NCI-H460 (cell line): ENCODE measurements at regions not wholly inside any gene's neighbourhood (a gene's known extent, or its start where the extent isn't known, plus 50 kb on each side); places are given as distances from the start of the nearest gene placed in this dataset.

Source experiments
- DNase-seq: peaks from one replicate; pipeline ENCODE4 v3.0.0-alpha.2; 2016; ENCODE audit warnings: low read depth; ENCODE audit errors: extremely low read depth

- DNase-seq: no peak
These were observed 122.9 kb downstream of the DMRTA2 start for GRCh38 chr1:50300297-50300696.

- no peak for DNase-seq
These were observed 127.7 kb downstream of the DMRTA2 start for GRCh38 chr1:50295566-50295965.

- no peak for DNase-seq
These were observed 131.0 kb downstream of the DMRTA2 start for GRCh38 chr1:50292276-50292675.

GRCh38 chr1:50289495-50289894 lies 133.7 kb downstream of the DMRTA2 start:
- no peak for DNase-seq

GRCh38 chr1:50285994-50286393 lies 137.2 kb downstream of the DMRTA2 start:
- no peak for DNase-seq

GRCh38 chr1:50279622-50280330 lies 143.5 kb downstream of the DMRTA2 start:
- peak; percentile 23 for DNase-seq

- DNase-seq: no peak
These were observed 144.3 kb downstream of the DMRTA2 start for GRCh38 chr1:50278961-50279360.

- DNase-seq: no peak
These were observed 144.8 kb downstream of the DMRTA2 start for GRCh38 chr1:50278410-50278809.

- no peak for DNase-seq
These were observed 147.7 kb downstream of the DMRTA2 start for GRCh38 chr1:50275566-50275965.

GRCh38 chr1:50272912-50273311 lies 150.3 kb downstream of the DMRTA2 start:
- no peak for DNase-seq

- peak; percentile 18 for DNase-seq
These were observed 151.2 kb downstream of the DMRTA2 start for GRCh38 chr1:50271968-50272578.

- no peak for DNase-seq
These were observed 151.9 kb downstream of the DMRTA2 start for GRCh38 chr1:50271337-50271736.

- no peak for DNase-seq
These were observed 152.3 kb downstream of the DMRTA2 start for GRCh38 chr1:50270926-50271325.

- DNase-seq: peak; percentile 22
These were observed 155.2 kb downstream of the DMRTA2 start for GRCh38 chr1:50268049-50268448.

- no peak for DNase-seq
These were observed 156.7 kb downstream of the DMRTA2 start for GRCh38 chr1:50266509-50266908.

- no peak for DNase-seq
These were observed 157.1 kb downstream of the ELAVL4 start for GRCh38 chr1:50265790-50266314.

GRCh38 chr1:50264590-50264989 lies 155.9 kb downstream of the ELAVL4 start:
- no peak for DNase-seq

- DNase-seq: no peak
These were observed 153.7 kb downstream of the ELAVL4 start for GRCh38 chr1:50262436-50262835.

- no peak for DNase-seq
These were observed 153.2 kb downstream of the ELAVL4 start for GRCh38 chr1:50261951-50262350.

GRCh38 chr1:50257940-50258685 lies 149.4 kb downstream of the ELAVL4 start:
- DNase-seq: no peak

GRCh38 chr1:50257029-50257428 lies 148.3 kb downstream of the ELAVL4 start:
- DNase-seq: no peak
